Suprapubic skin (tissue), 4 donors: ENCODE measurements at regions not wholly inside any gene's neighbourhood (a gene's known extent, or its start where the extent isn't known, plus 50 kb on each side); places are given as distances from the start of the nearest gene placed in this dataset.

Experiments
- POLR2A ChIP-seq, 2 donors: fragments of 450-650 bp; IDR thresholded peaks; one replicate each; pipeline ENCODE4 v1.6.1; 2017; ENCODE audit warnings: antibody characterized with exemption in 2 of 2, mild to moderate bottlenecking in 2 of 2, moderate library complexity in 2 of 2
- POLR2AphosphoS5 ChIP-seq, 3 donors: sonication (generic); formaldehyde crosslinking; IDR thresholded peaks; one replicate each; pipeline ENCODE4 v1.6.1; 2017; ENCODE audit warnings: antibody characterized with exemption in 3 of 3
- TF ChIP-seq, protein P1 (sequence below), 2 donors: fragments of 200-600 bp in 1 of 2; fragments of 450-650 bp in 1 of 2; sonication (generic) in 1 of 2; IDR thresholded peaks; one replicate each; pipeline ENCODE4 v1.5.1; 2016 to 2019; ENCODE audit warnings: antibody characterized with exemption in 2 of 2, mild to moderate bottlenecking in 1 of 2, moderate library complexity in 1 of 2

- TF ChIP-seq, protein P1, sequence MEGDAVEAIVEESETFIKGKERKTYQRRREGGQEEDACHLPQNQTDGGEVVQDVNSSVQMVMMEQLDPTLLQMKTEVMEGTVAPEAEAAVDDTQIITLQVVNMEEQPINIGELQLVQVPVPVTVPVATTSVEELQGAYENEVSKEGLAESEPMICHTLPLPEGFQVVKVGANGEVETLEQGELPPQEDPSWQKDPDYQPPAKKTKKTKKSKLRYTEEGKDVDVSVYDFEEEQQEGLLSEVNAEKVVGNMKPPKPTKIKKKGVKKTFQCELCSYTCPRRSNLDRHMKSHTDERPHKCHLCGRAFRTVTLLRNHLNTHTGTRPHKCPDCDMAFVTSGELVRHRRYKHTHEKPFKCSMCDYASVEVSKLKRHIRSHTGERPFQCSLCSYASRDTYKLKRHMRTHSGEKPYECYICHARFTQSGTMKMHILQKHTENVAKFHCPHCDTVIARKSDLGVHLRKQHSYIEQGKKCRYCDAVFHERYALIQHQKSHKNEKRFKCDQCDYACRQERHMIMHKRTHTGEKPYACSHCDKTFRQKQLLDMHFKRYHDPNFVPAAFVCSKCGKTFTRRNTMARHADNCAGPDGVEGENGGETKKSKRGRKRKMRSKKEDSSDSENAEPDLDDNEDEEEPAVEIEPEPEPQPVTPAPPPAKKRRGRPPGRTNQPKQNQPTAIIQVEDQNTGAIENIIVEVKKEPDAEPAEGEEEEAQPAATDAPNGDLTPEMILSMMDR (IDR thresholded peaks at IDR 0.05): no peak
- TF ChIP-seq POLR2AphosphoS5 (IDR thresholded peaks at IDR 0.05) (no peak), POLR2A (IDR thresholded peaks at IDR 0.05) (no peak)
Observed at GRCh38 chr20:6953611-6954010, 186.1 kb downstream of the BMP2 start.
